Adrenal gland (tissue), 9 donors: ENCODE measurements at regions not wholly inside any gene's neighbourhood (a gene's known extent, or its start where the extent isn't known, plus 50 kb on each side); places are given as distances from the start of the nearest gene placed in this dataset.

Experiments
- DNase-seq, 7 donors: peaks; one replicate each; pipeline ENCODE4 v3.0.0-alpha.2; 2019 to 2020
- H3K27ac ChIP-seq, 5 donors: fragments of 200-600 bp; sonication (generic) in 4 of 5; 1 replicate in 3 of 5; 2 replicates in 2 of 5; pipeline versions ENCODE4 v1.5.1 to v1.8.0; 2016 to 2020; ENCODE audit warnings: mild to moderate bottlenecking in 1 of 5
- H3K27me3 ChIP-seq: fragments of 200-600 bp; 2 replicates; pipeline ENCODE4 v1.8.0; 2021
- H3K36me3 ChIP-seq, 2 donors: fragments of 200-600 bp; replicated peaks in 1 of 2; 1 replicate in 1 of 2; 2 replicates in 1 of 2; pipeline versions ENCODE4 v1.5.1 to v1.8.0; 2018 to 2022
- H3K4me1 ChIP-seq, 2 donors: fragments of 200-600 bp; replicated peaks in 1 of 2; 1 replicate in 1 of 2; 2 replicates in 1 of 2; pipeline versions ENCODE4 v1.5.1 to v1.8.0; 2018 to 2021
- H3K4me3 ChIP-seq, 4 donors: fragments of 200-600 bp; sonication (generic) in 3 of 4; one replicate each; pipeline ENCODE4 v1.5.1; 2016 to 2018
- H3K9me3 ChIP-seq, 3 donors: fragments of 200-600 bp; sonication (generic) in 1 of 3; replicated peaks in 1 of 3; 1 replicate in 2 of 3; 2 replicates in 1 of 3; pipeline versions ENCODE4 v1.5.1 to v1.8.0; 2016 to 2021
- POLR2A ChIP-seq, 2 donors: fragments of 450-650 bp; IDR thresholded peaks; one replicate each; pipeline ENCODE4 v1.6.1; 2017; ENCODE audit warnings: antibody characterized with exemption in 2 of 2, mild to moderate bottlenecking in 2 of 2, moderate library complexity in 1 of 2
- WGBS, 4 donors: extraction: QIAGEN DNeasy Blood & Tissue Kit in 2 of 4; methylation state at CpG; one replicate each; pipeline versions ENCODE4 v1.1.5 to v1.1.7; 2013 to 2017; 5-methylcytosine and 5-hydroxymethylcytosine counted together
- intact Hi-C, 2 donors: fragments of 100-400 bp; cut with DNase I; formaldehyde crosslinking; loops; one replicate each; pipeline versions ENCODE4 v1.14.1 to v1.15.0; 2022 to 2023
- TF ChIP-seq, protein P1 (sequence below), 6 experiments: fragments of 450-650 bp in 4 of 6; fragments of 200-600 bp in 2 of 6; sonication (generic) in 1 of 6; IDR thresholded peaks; 1 replicate in 5 of 6; 2 replicates in 1 of 6; pipeline versions ENCODE4 v1.5.1 to v1.8.0; 2016 to 2021; ENCODE audit warnings: antibody characterized with exemption in 6 of 6, mild to moderate bottlenecking in 2 of 6, moderate library complexity in 1 of 6
- donor health status: healthy with polysubstance abuse.
- donor health status: Bipolar disorder and iron deficiency.
- donor health status: DM: yes; HTN: yes; CAD: no.
- donor health status: DM: no; HTN: no; CAD: no.
- donor health status: DM: no; HTN: no; CAD: no.

- no peaks in the 10 kb centered on the region for H3K27me3 ChIP-seq
- H3K36me3 ChIP-seq, result no peaks in the 10 kb centered on the region
- intact Hi-C loops, result no loop called here
- H3K4me1 ChIP-seq, result no peaks in the 10 kb centered on the region
- H3K4me3 ChIP-seq, result no peak overlapping the region
- H3K27ac ChIP-seq, result no peak overlapping the region
- TF ChIP-seq POLR2A (IDR thresholded peaks at IDR 0.05), result no peak
- TF ChIP-seq, protein P1, sequence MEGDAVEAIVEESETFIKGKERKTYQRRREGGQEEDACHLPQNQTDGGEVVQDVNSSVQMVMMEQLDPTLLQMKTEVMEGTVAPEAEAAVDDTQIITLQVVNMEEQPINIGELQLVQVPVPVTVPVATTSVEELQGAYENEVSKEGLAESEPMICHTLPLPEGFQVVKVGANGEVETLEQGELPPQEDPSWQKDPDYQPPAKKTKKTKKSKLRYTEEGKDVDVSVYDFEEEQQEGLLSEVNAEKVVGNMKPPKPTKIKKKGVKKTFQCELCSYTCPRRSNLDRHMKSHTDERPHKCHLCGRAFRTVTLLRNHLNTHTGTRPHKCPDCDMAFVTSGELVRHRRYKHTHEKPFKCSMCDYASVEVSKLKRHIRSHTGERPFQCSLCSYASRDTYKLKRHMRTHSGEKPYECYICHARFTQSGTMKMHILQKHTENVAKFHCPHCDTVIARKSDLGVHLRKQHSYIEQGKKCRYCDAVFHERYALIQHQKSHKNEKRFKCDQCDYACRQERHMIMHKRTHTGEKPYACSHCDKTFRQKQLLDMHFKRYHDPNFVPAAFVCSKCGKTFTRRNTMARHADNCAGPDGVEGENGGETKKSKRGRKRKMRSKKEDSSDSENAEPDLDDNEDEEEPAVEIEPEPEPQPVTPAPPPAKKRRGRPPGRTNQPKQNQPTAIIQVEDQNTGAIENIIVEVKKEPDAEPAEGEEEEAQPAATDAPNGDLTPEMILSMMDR (IDR thresholded peaks at IDR 0.05), result no peak
- no peaks in the 10 kb centered on the region for H3K9me3 ChIP-seq
- no peak for DNase-seq
Measured at GRCh38 chr7:70975754-70976153, 156.2 kb upstream of the GALNT17 start.

- Histone ChIP-seq H3K4me3 (no peak overlapping the region), H3K27me3 (no peaks in the 10 kb centered on the region), H3K4me1 (no peaks in the 10 kb centered on the region), H3K36me3 (no peaks in the 10 kb centered on the region), H3K27ac (no peak overlapping the region), H3K9me3 (no peaks in the 10 kb centered on the region)
- 78 to 96% (median 86%) methylated on average over 2 of the region's 2 CpGs for WGBS, 4 donors
- no peak for TF ChIP-seq POLR2A (IDR thresholded peaks at IDR 0.05)
- TF ChIP-seq, protein P1 (IDR thresholded peaks at IDR 0.05), result no peak
- intact Hi-C loops, result no loop called here
- no peak for DNase-seq
Measured at GRCh38 chr7:70986297-70986696, 145.6 kb upstream of the GALNT17 start.

- TF ChIP-seq, protein P1 (IDR thresholded peaks at IDR 0.05), result no peak
- TF ChIP-seq POLR2A (IDR thresholded peaks at IDR 0.05), result no peak
- no peaks in the 10 kb centered on the region for H3K9me3 ChIP-seq
- no peak overlapping the region for H3K27ac ChIP-seq
- no peaks in the 10 kb centered on the region for H3K36me3 ChIP-seq
- 66 to 81% (median 72%) methylated on average over 5 of the region's 5 CpGs for WGBS, 4 donors
- no peak for DNase-seq
- no peaks in the 10 kb centered on the region for H3K4me1 ChIP-seq
- H3K4me3 ChIP-seq, result no peak overlapping the region
- intact Hi-C loops, result no loop called here
- H3K27me3 ChIP-seq, result no peaks in the 10 kb centered on the region
Measured at GRCh38 chr7:70994176-70994575, 137.8 kb upstream of the GALNT17 start.

GRCh38 chr7:70997261-70997660 lies 134.7 kb upstream of the GALNT17 start:
- H3K9me3 ChIP-seq, result no peaks in the 10 kb centered on the region
- no peak overlapping the region for H3K4me3 ChIP-seq
- H3K4me1 ChIP-seq, result no peaks in the 10 kb centered on the region
- H3K27me3 ChIP-seq, result no peaks in the 10 kb centered on the region
- no peak for DNase-seq
- H3K27ac ChIP-seq, result no peak overlapping the region
- intact Hi-C loops, result no loop called here
- WGBS, 4 donors, result 58 to 72% (median 65%) methylated on average over 1 of the region's 1 CpG
- no peak for TF ChIP-seq POLR2A (IDR thresholded peaks at IDR 0.05)
- TF ChIP-seq, protein P1 (IDR thresholded peaks at IDR 0.05), result no peak
- H3K36me3 ChIP-seq, result no peaks in the 10 kb centered on the region
